Occipital lobe (tissue), 1 donor: ENCODE measurements at regions not wholly inside any gene's neighbourhood (a gene's known extent, or its start where the extent isn't known, plus 50 kb on each side); places are given as distances from the start of the nearest gene placed in this dataset.

Experiments used
- DNase-seq: peaks from one replicate; lab custom pipeline; 2025; lab: John Stamatoyannopoulos, UW

GRCh38 chr15:92224843-92225242 is 168.8 kb upstream of the ST8SIA2 start:
- DNase-seq = no peak

- DNase-seq = peak; percentile 8
Observed at GRCh38 chr15:92226020-92226612, 167.6 kb upstream of the ST8SIA2 start.

- no peak for DNase-seq
Observed at GRCh38 chr15:92228830-92229229, 164.9 kb upstream of the ST8SIA2 start.

- DNase-seq = no peak
Observed at GRCh38 chr15:92231461-92231860, 162.2 kb upstream of the ST8SIA2 start.

GRCh38 chr15:92232317-92232716 is 161.4 kb upstream of the ST8SIA2 start:
- no peak for DNase-seq

GRCh38 chr15:92232876-92233275 is 160.8 kb upstream of the ST8SIA2 start:
- DNase-seq = no peak

GRCh38 chr15:92243227-92243626 is 150.5 kb upstream of the ST8SIA2 start:
- DNase-seq = no peak

- no peak for DNase-seq
Observed at GRCh38 chr15:92244703-92245102, 149.0 kb upstream of the ST8SIA2 start.

- no peak for DNase-seq
Observed at GRCh38 chr15:92247649-92248242, 145.9 kb upstream of the ST8SIA2 start.

GRCh38 chr15:92266796-92267685 is 126.6 kb upstream of the ST8SIA2 start:
- no peak for DNase-seq

- no peak for DNase-seq
Observed at GRCh38 chr15:92268900-92269299, 124.8 kb upstream of the ST8SIA2 start.

- no peak for DNase-seq
Observed at GRCh38 chr15:92271179-92271578, 122.5 kb upstream of the ST8SIA2 start.

- DNase-seq = no peak
Observed at GRCh38 chr15:92272106-92272505, 121.6 kb upstream of the ST8SIA2 start.

GRCh38 chr15:92273286-92273685 is 120.4 kb upstream of the ST8SIA2 start:
- no peak for DNase-seq

- DNase-seq = no peak
Observed at GRCh38 chr15:92273723-92274122, 120.0 kb upstream of the ST8SIA2 start.

GRCh38 chr15:92277776-92278175 is 115.9 kb upstream of the ST8SIA2 start:
- no peak for DNase-seq

GRCh38 chr15:92283813-92284212 is 109.9 kb upstream of the ST8SIA2 start:
- no peak for DNase-seq

GRCh38 chr15:92288755-92289154 is 104.9 kb upstream of the ST8SIA2 start:
- DNase-seq = no peak

GRCh38 chr15:92289733-92290132 is 103.9 kb upstream of the ST8SIA2 start:
- no peak for DNase-seq

- no peak for DNase-seq
Observed at GRCh38 chr15:92290359-92290992, 103.2 kb upstream of the ST8SIA2 start.

- DNase-seq = no peak
Observed at GRCh38 chr15:92291900-92292299, 101.8 kb upstream of the ST8SIA2 start.

- no peak for DNase-seq
Observed at GRCh38 chr15:92294759-92295158, 98.9 kb upstream of the ST8SIA2 start.
